H1 (cell line): ENCODE measurements at regions not wholly inside any gene's neighbourhood (a gene's known extent, or its start where the extent isn't known, plus 50 kb on each side); places are given as distances from the start of the nearest gene placed in this dataset.

ENCODE experiments used
- CTCF ChIA-PET: fragments of 300-600 bp; sonication (Branson Sonifier 250); formaldehyde crosslinking; loops from one replicate; lab custom pipeline; 2021; ENCODE audit not compliant: partially characterized antibody; lab: Charles Lee
- POLR2A ChIA-PET: fragments of 300-600 bp; sonication (Branson Sonifier 250); formaldehyde crosslinking; loops from one replicate; lab custom pipeline; 2021; ENCODE audit warnings: inconsistent platforms; ENCODE audit not compliant: partially characterized antibody; lab: Charles Lee
- DNase-seq, 2 experiments: peaks; one replicate each; pipeline versions ENCODE4 v3.0.0 to v3.0.0-alpha.2; 2010 to 2022; ENCODE audit warnings: low spot score in 2 of 2, low read depth in 1 of 2, mixed read lengths in 1 of 2
- FAIRE-seq: peaks from 2 replicates; lab custom pipeline; 2011; peaks lifted over from hg19 to GRCh38; lab: Jason Lieb, UNC
- H2AFZ ChIP-seq: 2 replicates; pipeline ENCODE4 v1.8.1; 2012; ENCODE audit warnings: low read length, inconsistent platforms
- H2AK5ac ChIP-seq: 2 replicates; pipeline ENCODE4 v1.6.1; 2013; ENCODE audit warnings: low read depth, low read length
- H2BK120ac ChIP-seq: replicated peaks from 2 replicates; pipeline ENCODE3; 2013; ENCODE audit warnings: low read depth, low read length, inconsistent platforms
- H2BK12ac ChIP-seq: 2 replicates; pipeline ENCODE4 v1.6.1; 2013; ENCODE audit warnings: low read depth, low read length
- H2BK15ac ChIP-seq: 2 replicates; pipeline ENCODE4 v1.6.1; 2013; ENCODE audit warnings: low read length
- H2BK20ac ChIP-seq: 2 replicates; pipeline ENCODE4 v1.6.1; 2013; ENCODE audit warnings: low read length
- H2BK5ac ChIP-seq: 2 replicates; pipeline ENCODE4 v1.6.1; 2013; ENCODE audit warnings: low read depth, low read length
- H3K14ac ChIP-seq: 2 replicates; pipeline ENCODE4 v1.6.1; 2013; ENCODE audit warnings: inconsistent platforms; ENCODE audit not compliant: insufficient read length
- H3K18ac ChIP-seq: 2 replicates; pipeline ENCODE4 v1.6.1; 2013; ENCODE audit warnings: low read length; ENCODE audit errors: extremely low read depth
- H3K23ac ChIP-seq: 2 replicates; pipeline ENCODE4 v1.6.1; 2013; ENCODE audit warnings: inconsistent platforms; ENCODE audit not compliant: insufficient read length
- H3K23me2 ChIP-seq: 2 replicates; pipeline ENCODE4 v1.6.1; 2013; ENCODE audit warnings: low read depth, low read length
- H3K27ac ChIP-seq: 2 replicates; pipeline ENCODE4 v1.6.1; 2011; ENCODE audit warnings: low read depth, low read length, inconsistent platforms
- H3K27me3 ChIP-seq, 4 experiments: replicated peaks in 1 of 4; 1 replicate in 1 of 4; 2 replicates in 3 of 4; pipeline versions ENCODE4 v1.6.1 to v1.8.1; 2011 to 2013; ENCODE audit warnings: low read length in 3 of 4, mild to moderate bottlenecking in 3 of 4, inconsistent platforms in 2 of 4, mixed read lengths in 2 of 4, moderate library complexity in 1 of 4; ENCODE audit not compliant: control insufficient read depth in 3 of 4, insufficient read depth in 3 of 4; ENCODE audit errors: extremely low read depth in 1 of 4
- H3K36me3 ChIP-seq, 4 experiments: 2 replicates each; pipeline versions ENCODE4 v1.6.1 to v1.8.1; 2011 to 2013; ENCODE audit warnings: mild to moderate bottlenecking in 4 of 4, low read length in 3 of 4, moderate library complexity in 2 of 4, control low read depth in 1 of 4, inconsistent platforms in 1 of 4; ENCODE audit not compliant: insufficient read depth in 4 of 4, control insufficient read depth in 2 of 4
- H3K4ac ChIP-seq: replicated peaks from 2 replicates; pipeline ENCODE3; 2013; ENCODE audit warnings: low read length, low read depth, mixed read lengths, inconsistent platforms; ENCODE audit not compliant: insufficient read length
- H3K4me1 ChIP-seq, 4 experiments: replicated peaks in 1 of 4; 1 replicate in 1 of 4; 2 replicates in 3 of 4; pipeline versions ENCODE4 v1.6.1 to v1.8.1; 2011 to 2013; ENCODE audit warnings: low read length in 3 of 4, inconsistent platforms in 2 of 4, mixed read lengths in 1 of 4; ENCODE audit not compliant: insufficient read depth in 4 of 4, control insufficient read depth in 3 of 4
- H3K4me2 ChIP-seq, 2 experiments: 2 replicates each; pipeline versions ENCODE4 v1.6.1 to v1.8.1; 2011 to 2013; ENCODE audit warnings: low read depth in 2 of 2, low read length in 2 of 2, control low read depth in 1 of 2, inconsistent platforms in 1 of 2, mild to moderate bottlenecking in 1 of 2; ENCODE audit not compliant: insufficient read depth in 1 of 2
- H3K4me3 ChIP-seq, 4 experiments: fragments of 200-600, 300-600 bp in 1 of 4; sonication (generic), shearing (Covaris generic), sonication (Bioruptor Twin) in 1 of 4; 2 replicates each; pipeline versions ENCODE4 v1.5.1 to v1.8.1; 2011 to 2016; ENCODE audit warnings: low read length in 4 of 4, low read depth in 3 of 4, control low read depth in 2 of 4, inconsistent platforms in 2 of 4, mild to moderate bottlenecking in 2 of 4, mixed read lengths in 1 of 4, moderate library complexity in 1 of 4; ENCODE audit not compliant: insufficient read depth in 2 of 4; ENCODE audit errors: extremely low read depth in 1 of 4
- H3K56ac ChIP-seq: replicated peaks from 2 replicates; pipeline ENCODE3; 2013; ENCODE audit warnings: low read depth, mild to moderate bottlenecking, mixed read lengths, low read length, inconsistent platforms; ENCODE audit not compliant: insufficient read length
- H3K79me1 ChIP-seq: 2 replicates; pipeline ENCODE4 v1.6.1; 2013; ENCODE audit warnings: low read depth, low read length, control low read depth
- H3K79me2 ChIP-seq, 2 experiments: 2 replicates each; pipeline versions ENCODE4 v1.6.1 to v1.8.1; 2012 to 2013; ENCODE audit warnings: low read length in 2 of 2, mild to moderate bottlenecking in 2 of 2, inconsistent platforms in 1 of 2; ENCODE audit not compliant: insufficient read depth in 2 of 2, control insufficient read depth in 1 of 2
- H3K9ac ChIP-seq, 4 experiments: replicated peaks in 1 of 4; 1 replicate in 1 of 4; 2 replicates in 3 of 4; pipeline versions ENCODE4 v1.6.1 to v1.8.1; 2011 to 2013; ENCODE audit warnings: low read depth in 3 of 4, low read length in 3 of 4, control low read depth in 2 of 4, mild to moderate bottlenecking in 2 of 4, moderate library complexity in 2 of 4, inconsistent platforms in 1 of 4; ENCODE audit errors: extremely low read depth in 1 of 4
- H3K9me3 ChIP-seq, 2 experiments: 2 replicates each; pipeline versions ENCODE4 v1.6.1 to v1.8.1; 2012 to 2013; ENCODE audit warnings: mild to moderate bottlenecking in 2 of 2, moderate library complexity in 2 of 2, control low read depth in 1 of 2, inconsistent platforms in 1 of 2, low read depth in 1 of 2, low read length in 1 of 2, mixed read lengths in 1 of 2; ENCODE audit not compliant: insufficient read depth in 2 of 2
- H4K20me1 ChIP-seq, 2 experiments: replicated peaks in 1 of 2; 2 replicates each; pipeline versions ENCODE3 to v1.8.1; 2011 to 2013; ENCODE audit warnings: inconsistent platforms in 2 of 2, low read length in 2 of 2, mild to moderate bottlenecking in 1 of 2; ENCODE audit not compliant: insufficient read depth in 2 of 2, control insufficient read depth in 1 of 2
- H4K5ac ChIP-seq: 2 replicates; pipeline ENCODE4 v1.6.1; 2013; ENCODE audit warnings: low read length, low read depth, mixed read lengths, inconsistent platforms; ENCODE audit not compliant: insufficient read length
- H4K8ac ChIP-seq: 2 replicates; pipeline ENCODE4 v1.8.0; 2013; ENCODE audit warnings: mild to moderate bottlenecking, moderate library complexity, low read length, inconsistent platforms; ENCODE audit not compliant: insufficient read depth; ENCODE audit errors: extremely low read depth
- H4K91ac ChIP-seq: replicated peaks from 2 replicates; pipeline ENCODE3; 2013; ENCODE audit warnings: low read length, mixed read lengths, inconsistent platforms; ENCODE audit not compliant: insufficient read length
- JUN ChIP-seq: IDR thresholded peaks from 2 replicates; pipeline ENCODE4 v1.6.1; 2011; ENCODE audit warnings: low read depth, mild to moderate bottlenecking, improper control_type of control experiment, low read length
- JUND ChIP-seq: IDR thresholded peaks from 2 replicates; pipeline ENCODE4 v1.6.1; 2011; ENCODE audit warnings: mild to moderate bottlenecking, improper control_type of control experiment, low read length
- MAFK ChIP-seq: IDR thresholded peaks from 2 replicates; pipeline ENCODE4 v1.6.1; 2012; ENCODE audit warnings: low read depth, mild to moderate bottlenecking, improper control_type of control experiment, low read length
- POLR2AphosphoS5 ChIP-seq: IDR thresholded peaks from 2 replicates; pipeline ENCODE4 v1.6.1; 2011; ENCODE audit warnings: low read depth, low read length
- RAD21 ChIP-seq, 2 experiments: IDR thresholded peaks in 1 of 2; conservative IDR thresholded peaks in 1 of 2; 2 replicates each; pipeline ENCODE4 v1.6.1; 2011; ENCODE audit warnings: low read depth in 2 of 2, low read length in 2 of 2, improper control_type of control experiment in 1 of 2, inconsistent platforms in 1 of 2, mild to moderate bottlenecking in 1 of 2, moderate library complexity in 1 of 2
- SIN3A ChIP-seq, 2 experiments: IDR thresholded peaks in 1 of 2; conservative IDR thresholded peaks in 1 of 2; 2 replicates each; pipeline ENCODE4 v1.6.1; 2011 to 2012; ENCODE audit warnings: low read length in 2 of 2, improper control_type of control experiment in 1 of 2, low read depth in 1 of 2, mild to moderate bottlenecking in 1 of 2
- YY1 ChIP-seq: IDR thresholded peaks from 2 replicates; pipeline ENCODE4 v1.6.1; 2011; ENCODE audit warnings: low read depth, mild to moderate bottlenecking, low read length
- WGBS, 2 experiments: shearing (Covaris generic) in 1 of 2; methylation state at CpG; one replicate each; pipeline versions ENCODE4 v1.1.6 to v1.1.7; 2013 to 2015; ENCODE audit warnings: low lambda C conversion rate in 2 of 2, mixed read lengths in 2 of 2, inconsistent platforms in 1 of 2, low coverage in 1 of 2, missing lambda C conversion rate in 1 of 2; ENCODE audit not compliant: insufficient replicate concordance in 2 of 2, insufficient coverage in 1 of 2, insufficient read length in 1 of 2; ENCODE audit errors: extremely low coverage in 1 of 2, missing lambda C conversion rate in 1 of 2; 5-methylcytosine and 5-hydroxymethylcytosine counted together

DNA sequence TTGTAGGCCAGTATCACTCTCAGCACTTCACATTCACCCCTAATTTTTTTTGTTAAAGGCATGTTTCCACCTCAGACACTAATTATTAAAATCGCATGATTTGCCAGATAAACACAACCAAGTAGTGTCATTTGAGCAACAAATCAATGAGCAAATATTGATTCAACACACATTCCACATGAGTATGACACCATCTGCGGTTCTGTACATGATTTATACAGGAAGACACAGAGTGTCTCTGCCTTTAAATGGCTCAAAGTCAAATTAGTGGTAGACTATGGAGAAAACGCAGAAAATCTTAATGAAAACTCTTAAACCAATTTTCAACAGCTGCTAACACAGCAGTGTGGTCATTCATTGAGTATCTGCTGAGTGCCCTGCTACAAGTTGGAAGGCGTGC, 300.2 kb downstream of the SOX4 start:
- no peak overlapping the region for H2BK20ac ChIP-seq
- H3K23ac ChIP-seq, result no peak overlapping the region
- no peak overlapping the region for H3K14ac ChIP-seq
- WGBS, 2 experiments, result 90% methylated on average over 4 of the region's 4 CpGs; no CpG with 5 or more reads in 1 of the 2 experiments
- peaks cover 3% of the 10 kb centered on the region; the same call in 1 of the 2 replicates for H3K79me1 ChIP-seq
- H3K18ac ChIP-seq, result no peak overlapping the region
- TF ChIP-seq SIN3A (conservative IDR thresholded peaks at IDR 0.05 in 1 of 2, IDR thresholded peaks at IDR 0.05 in 1 of 2; ENCODE audit: low read depth in 1 of 2, low read length in 2 of 2) (no peak), POLR2AphosphoS5 (no peak), YY1 (no peak), JUN (no peak), MAFK (no peak), RAD21 (IDR thresholded peaks at IDR 0.05 in 1 of 2, conservative IDR thresholded peaks at IDR 0.05 in 1 of 2; ENCODE audit: low read depth in 2 of 2, low read length in 2 of 2) (no peak), JUND (no peak)
- TF ChIP-seq, all 59 proteins: peak for 0
- Histone ChIP-seq H2BK15ac (no peak overlapping the region), H4K20me1 (peaks cover 0 to 3% of the 10 kb centered on the region in 2 experiments), H4K8ac (no peak overlapping the region), H4K5ac (no peak overlapping the region), H3K27ac (no peak overlapping the region), H2AFZ (no peak overlapping the region), H3K4ac (no peak overlapping the region), H4K91ac (no peak overlapping the region), H2BK5ac (no peak overlapping the region), H3K4me1 (peaks cover 0 to 7% (median 5%) of the 10 kb centered on the region in 4 experiments; a peak in 3 of 7 replicates), H3K27me3 (no peaks in the 10 kb centered on the region), H3K36me3 (no peaks in the 10 kb centered on the region), H2BK12ac (no peak overlapping the region), H3K79me2 (peaks cover 0 to 57% of the 10 kb centered on the region in 2 experiments; a peak in 2 of 4 replicates), H3K9me3 (no peaks in the 10 kb centered on the region), H3K9ac (no peak overlapping the region), H2AK5ac (no peak overlapping the region), H3K23me2 (no peaks in the 10 kb centered on the region; the same call in 1 of the 2 replicates), H3K56ac (no peak overlapping the region), H3K4me3 (no peak overlapping the region), H3K4me2 (no peak overlapping the region), H2BK120ac (no peak overlapping the region)
- ChIA-PET POLR2A (no interaction called here), CTCF (interaction anchor here (0.8 kb wide), 1 partner anchor 18 kb away, joined by 3 read pairs; no protein-coding TSS in a partner anchor)
- DNase-seq (no peak), FAIRE-seq (no peak)
